Panc1 (cell line): ENCODE measurements at regions not wholly inside any gene's neighbourhood (a gene's known extent, or its start where the extent isn't known, plus 50 kb on each side); places are given as distances from the start of the nearest gene placed in this dataset.

Experiments
- ATAC-seq: fragments of 200-7000 bp; cut with Tn5 transposase; 2 replicates; pipeline ENCODE4 v1.9.1; 2020; ENCODE audit warnings: mild to moderate bottlenecking, moderate library complexity
- BruUV-seq: library from RNA; stranded (reverse); fragments of 400-500 nt; replicated peaks from 2 replicates; lab custom pipeline; 2021; lab: Mats Ljungman, UMichigan
- CTCF ChIA-PET: fragments of 300-600 bp; sonication (Branson Sonifier 250); formaldehyde crosslinking; loops from one replicate; lab custom pipeline; 2022; ENCODE audit warnings: antibody characterized with exemption; lab: Charles Lee
- POLR2A ChIA-PET: fragments of 300-600 bp; sonication (Branson Sonifier 250); formaldehyde crosslinking; loops from one replicate; lab custom pipeline; 2022; ENCODE audit warnings: antibody characterized with exemption; lab: Charles Lee
- DNase-seq: peaks from one replicate; pipeline ENCODE4 v3.0.0-alpha.2; 2010; ENCODE audit warnings: low read depth, low spot score
- H3K27ac ChIP-seq: 2 replicates; pipeline ENCODE4 v1.5.1; 2011; ENCODE audit warnings: mild to moderate bottlenecking, low read length, inconsistent platforms
- H3K27me3 ChIP-seq: fragments of 200-500 bp; sonication (Bioruptor generic); 2 replicates; pipeline ENCODE4 v1.6.0; 2014; ENCODE audit warnings: low read length, inconsistent platforms; ENCODE audit not compliant: control insufficient read depth, insufficient read depth
- H3K36me3 ChIP-seq: fragments of 200-500 bp; sonication (Bioruptor generic); 2 replicates; pipeline ENCODE4 v1.5.1; 2014; ENCODE audit warnings: inconsistent platforms, mild to moderate bottlenecking, low read length, moderate library complexity; ENCODE audit not compliant: control insufficient read depth, insufficient read depth
- H3K4me1 ChIP-seq: 2 replicates; pipeline ENCODE4 v1.5.1; 2011; ENCODE audit warnings: inconsistent platforms, mild to moderate bottlenecking, low read length, moderate library complexity; ENCODE audit not compliant: control insufficient read depth, insufficient read depth
- H3K4me3 ChIP-seq, 2 experiments: 2 replicates each; pipeline ENCODE4 v1.5.1; 2011 to 2012; ENCODE audit warnings: low read depth in 2 of 2, low read length in 2 of 2, mild to moderate bottlenecking in 2 of 2, inconsistent platforms in 1 of 2, moderate library complexity in 1 of 2
- H3K9me3 ChIP-seq: fragments of 200-500 bp; sonication (Bioruptor generic); 2 replicates; pipeline ENCODE4 v1.5.1; 2014; ENCODE audit warnings: low read depth, mild to moderate bottlenecking, inconsistent platforms, low read length, moderate library complexity; ENCODE audit not compliant: control insufficient read depth, insufficient read depth
- CTCF ChIP-seq: fragments of 450-650 bp; IDR thresholded peaks from 2 replicates; pipeline ENCODE4 v1.5.1; 2017; ENCODE audit warnings: mild to moderate bottlenecking
- POLR2AphosphoS5 ChIP-seq: IDR thresholded peaks from 2 replicates; pipeline ENCODE4 v1.6.1; 2012; ENCODE audit warnings: mild to moderate bottlenecking, low read depth, low read length, moderate library complexity
- REST ChIP-seq, 2 experiments: IDR thresholded peaks; 2 replicates each; pipeline ENCODE4 v1.6.1; 2011 to 2012; ENCODE audit warnings: low read depth in 2 of 2, control low read depth in 1 of 2, low read length in 1 of 2, mild to moderate bottlenecking in 1 of 2, moderate library complexity in 1 of 2; ENCODE audit not compliant: insufficient read depth in 1 of 2
- SIN3A ChIP-seq: IDR thresholded peaks from 2 replicates; pipeline ENCODE4 v1.6.1; 2012; ENCODE audit warnings: low read depth, mild to moderate bottlenecking, low read length, moderate library complexity, borderline replicate concordance; ENCODE audit not compliant: insufficient read depth
- TCF7L2 ChIP-seq: IDR thresholded peaks from 2 replicates; pipeline ENCODE4 v1.6.1; 2011; ENCODE audit warnings: mild to moderate bottlenecking, low read depth, low read length, inconsistent platforms
- in situ Hi-C: cut with HindIII; loops from 2 replicates; pipeline ENCODE4 v1.10.0; 2016; ENCODE audit warnings: low sequenced_read_pairs, low pct_unique_long_range_greater_than_20kb
- intact Hi-C: fragments of 100-400 bp; cut with micrococcal nuclease; formaldehyde crosslinking; loops from one replicate; pipeline ENCODE4 v1.10.0; 2022; ENCODE audit not compliant: unreplicated experiment

- Histone ChIP-seq H3K9me3 (no peaks in the 10 kb centered on the region), H3K4me1 (no peaks in the 10 kb centered on the region), H3K36me3 (no peaks in the 10 kb centered on the region), H3K4me3 (no peak overlapping the region), H3K27ac (no peak overlapping the region), H3K27me3 (no peaks in the 10 kb centered on the region)
- ChIA-PET CTCF (no interaction called here), POLR2A (no interaction called here)
- in situ Hi-C loops, result no loop called here
- no peak for DNase-seq
- TF ChIP-seq CTCF, result no peak
- no peak for TF ChIP-seq SIN3A
- TF ChIP-seq TCF7L2, result no peak
- no peak for TF ChIP-seq REST (IDR thresholded peaks at IDR 0.05; ENCODE audit: insufficient read depth in 1 of 2, low read depth in 2 of 2, low read length in 1 of 2)
- TF ChIP-seq POLR2AphosphoS5, result no peak
- intact Hi-C loops, result no loop called here
- ATAC-seq, result no peak
- no TSS peak for BruUV-seq
Observed at GRCh38 chr3:65130782-65131181, 443.0 kb upstream of the ADAMTS9 start.

- H3K9me3 ChIP-seq, result no peaks in the 10 kb centered on the region
- no TSS peak for BruUV-seq
- in situ Hi-C loops (no loop called here), intact Hi-C loops (no loop called here)
- no peak overlapping the region for H3K4me3 ChIP-seq
- no peak overlapping the region for H3K27ac ChIP-seq
- no peak for DNase-seq
- no peaks in the 10 kb centered on the region for H3K4me1 ChIP-seq
- CTCF ChIA-PET, result no interaction called here
- no peak for ATAC-seq
- TF ChIP-seq SIN3A (no peak), CTCF (no peak), REST (IDR thresholded peaks at IDR 0.05; ENCODE audit: insufficient read depth in 1 of 2, low read depth in 2 of 2, low read length in 1 of 2) (no peak), POLR2AphosphoS5 (no peak), TCF7L2 (no peak)
- no peaks in the 10 kb centered on the region for H3K27me3 ChIP-seq
- POLR2A ChIA-PET, result no interaction called here
- no peaks in the 10 kb centered on the region for H3K36me3 ChIP-seq
Observed at GRCh38 chr3:65128346-65128745, 440.5 kb upstream of the ADAMTS9 start.
